PC-9 (cell line): ENCODE measurements at regions not wholly inside any gene's neighbourhood (a gene's known extent, or its start where the extent isn't known, plus 50 kb on each side); places are given as distances from the start of the nearest gene placed in this dataset.

Experiments
- BruUV-seq: library from RNA; stranded (reverse); fragments of 400-500 nt; replicated peaks from 2 replicates; lab custom pipeline; 2021; lab: Mats Ljungman, UMichigan
- CTCF ChIA-PET: fragments of 300-600 bp; sonication (Branson Sonifier 250); formaldehyde crosslinking; loops from one replicate; lab custom pipeline; 2022; ENCODE audit warnings: antibody characterized with exemption; lab: Charles Lee
- POLR2A ChIA-PET: fragments of 300-600 bp; sonication (Branson Sonifier 250); formaldehyde crosslinking; loops from one replicate; lab custom pipeline; 2022; ENCODE audit warnings: antibody characterized with exemption; ENCODE audit not compliant: unreplicated experiment; lab: Charles Lee
- DNase-seq, 2 experiments: peaks; one replicate each; pipeline versions ENCODE4 v3.0.0 to v3.0.0-alpha.2; 2015 to 2022; ENCODE audit warnings: mixed read lengths in 1 of 2
- H2AFZ ChIP-seq: fragments of 200-600 bp; sonication (generic); 2 replicates; pipeline ENCODE4 v1.8.1; 2017; ENCODE audit warnings: antibody characterized with exemption
- H3F3A ChIP-seq: fragments of 200-600 bp; sonication (generic); 2 replicates; pipeline ENCODE4 v1.8.1; 2017; ENCODE audit warnings: antibody characterized with exemption, mild to moderate bottlenecking, low read depth; ENCODE audit not compliant: insufficient read depth
- H3K27ac ChIP-seq: fragments of 200-600 bp; sonication (generic); 2 replicates; pipeline ENCODE4 v1.6.1; 2016; ENCODE audit warnings: mixed run types
- H3K27me3 ChIP-seq: fragments of 200-600 bp; sonication (generic); 2 replicates; pipeline ENCODE4 v1.6.1; 2016; ENCODE audit warnings: low read depth, mixed run types; ENCODE audit not compliant: insufficient read depth
- H3K36me3 ChIP-seq: fragments of 200-600 bp; sonication (generic); 2 replicates; pipeline ENCODE4 v1.6.1; 2016; ENCODE audit warnings: low read depth, mixed run types
- H3K4me1 ChIP-seq: fragments of 200-600 bp; sonication (generic); replicated peaks from 2 replicates; pipeline ENCODE4 v1.6.1; 2016; ENCODE audit warnings: mixed run types; ENCODE audit not compliant: insufficient read depth
- H3K4me2 ChIP-seq: fragments of 200-600 bp; sonication (generic); 2 replicates; pipeline ENCODE4 v1.6.1; 2017; ENCODE audit warnings: mixed run types
- H3K4me3 ChIP-seq: fragments of 200-600 bp; sonication (generic); 2 replicates; pipeline ENCODE4 v1.6.1; 2016; ENCODE audit warnings: mixed run types
- H3K79me2 ChIP-seq: fragments of 200-600 bp; sonication (generic); 2 replicates; pipeline ENCODE4 v1.6.1; 2017; ENCODE audit warnings: low read depth, mixed run types
- H3K9me2 ChIP-seq: fragments of 200-600 bp; sonication (generic); 2 replicates; pipeline ENCODE4 v1.8.1; 2017; ENCODE audit warnings: mild to moderate bottlenecking; ENCODE audit not compliant: insufficient read depth
- H3K9me3 ChIP-seq: fragments of 200-600 bp; sonication (generic); 2 replicates; pipeline ENCODE4 v1.8.1; 2016; ENCODE audit warnings: low read depth; ENCODE audit not compliant: insufficient read depth
- H4K20me1 ChIP-seq: fragments of 200-600 bp; sonication (generic); 2 replicates; pipeline ENCODE4 v1.8.1; 2017; ENCODE audit not compliant: insufficient read depth
- EZH2 ChIP-seq: fragments of 200-600 bp; sonication (generic); IDR thresholded peaks from 2 replicates; pipeline ENCODE4 v1.8.0; 2017; ENCODE audit warnings: antibody characterized with exemption, low read depth
- intact Hi-C: fragments of 100-400 bp; cut with micrococcal nuclease; formaldehyde crosslinking; loops from one replicate; pipeline ENCODE4 v1.10.0; 2022; ENCODE audit not compliant: unreplicated experiment
- TF ChIP-seq, protein P1 (sequence below): fragments of 200-600 bp; sonication (generic); conservative IDR thresholded peaks from 2 replicates; pipeline ENCODE4 v1.6.1; 2017; ENCODE audit warnings: mixed run types, antibody characterized with exemption, mild to moderate bottlenecking, moderate library complexity

DNA sequence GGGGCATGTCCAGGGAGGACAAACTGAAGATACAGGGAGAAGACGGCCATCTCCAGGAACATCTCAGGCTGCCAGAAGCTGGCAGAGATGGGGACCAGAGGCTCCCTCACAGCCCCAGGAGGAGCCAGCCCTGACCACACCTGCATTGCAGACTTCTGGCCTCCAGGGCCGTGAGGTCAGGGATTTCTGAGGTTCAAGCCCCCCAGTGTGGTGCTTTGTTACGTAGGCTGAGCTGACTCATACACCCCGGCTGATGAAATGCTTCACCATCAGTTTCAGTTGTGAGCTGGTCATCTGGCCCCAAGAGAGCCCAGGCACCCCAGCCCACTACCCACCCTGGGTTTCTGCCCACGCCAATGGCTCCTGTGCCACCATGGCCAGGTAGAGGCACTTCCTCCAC is 106.4 kb downstream of the SIK1 start:
- no peak for DNase-seq
- intact Hi-C loops, result no loop called here
- no peak overlapping the region for H3K27ac ChIP-seq
- no peaks in the 10 kb centered on the region for H4K20me1 ChIP-seq
- H3K27me3 ChIP-seq, result no peaks in the 10 kb centered on the region
- TF ChIP-seq, protein P1, sequence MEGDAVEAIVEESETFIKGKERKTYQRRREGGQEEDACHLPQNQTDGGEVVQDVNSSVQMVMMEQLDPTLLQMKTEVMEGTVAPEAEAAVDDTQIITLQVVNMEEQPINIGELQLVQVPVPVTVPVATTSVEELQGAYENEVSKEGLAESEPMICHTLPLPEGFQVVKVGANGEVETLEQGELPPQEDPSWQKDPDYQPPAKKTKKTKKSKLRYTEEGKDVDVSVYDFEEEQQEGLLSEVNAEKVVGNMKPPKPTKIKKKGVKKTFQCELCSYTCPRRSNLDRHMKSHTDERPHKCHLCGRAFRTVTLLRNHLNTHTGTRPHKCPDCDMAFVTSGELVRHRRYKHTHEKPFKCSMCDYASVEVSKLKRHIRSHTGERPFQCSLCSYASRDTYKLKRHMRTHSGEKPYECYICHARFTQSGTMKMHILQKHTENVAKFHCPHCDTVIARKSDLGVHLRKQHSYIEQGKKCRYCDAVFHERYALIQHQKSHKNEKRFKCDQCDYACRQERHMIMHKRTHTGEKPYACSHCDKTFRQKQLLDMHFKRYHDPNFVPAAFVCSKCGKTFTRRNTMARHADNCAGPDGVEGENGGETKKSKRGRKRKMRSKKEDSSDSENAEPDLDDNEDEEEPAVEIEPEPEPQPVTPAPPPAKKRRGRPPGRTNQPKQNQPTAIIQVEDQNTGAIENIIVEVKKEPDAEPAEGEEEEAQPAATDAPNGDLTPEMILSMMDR, result no peak
- TF ChIP-seq EZH2, result no peak
- H3K4me2 ChIP-seq, result no peak overlapping the region
- no peaks in the 10 kb centered on the region for H3K36me3 ChIP-seq
- ChIA-PET POLR2A (no interaction called here), CTCF (no interaction called here)
- BruUV-seq, result no TSS peak
- no peak overlapping the region for H2AFZ ChIP-seq
- H3K4me1 ChIP-seq, result peaks cover 13% of the 10 kb centered on the region
- H3K9me2 ChIP-seq, result no peaks in the 10 kb centered on the region
- no peaks in the 10 kb centered on the region for H3F3A ChIP-seq
- H3K4me3 ChIP-seq, result no peak overlapping the region
- no peaks in the 10 kb centered on the region for H3K79me2 ChIP-seq
- no peaks in the 10 kb centered on the region for H3K9me3 ChIP-seq

DNA sequence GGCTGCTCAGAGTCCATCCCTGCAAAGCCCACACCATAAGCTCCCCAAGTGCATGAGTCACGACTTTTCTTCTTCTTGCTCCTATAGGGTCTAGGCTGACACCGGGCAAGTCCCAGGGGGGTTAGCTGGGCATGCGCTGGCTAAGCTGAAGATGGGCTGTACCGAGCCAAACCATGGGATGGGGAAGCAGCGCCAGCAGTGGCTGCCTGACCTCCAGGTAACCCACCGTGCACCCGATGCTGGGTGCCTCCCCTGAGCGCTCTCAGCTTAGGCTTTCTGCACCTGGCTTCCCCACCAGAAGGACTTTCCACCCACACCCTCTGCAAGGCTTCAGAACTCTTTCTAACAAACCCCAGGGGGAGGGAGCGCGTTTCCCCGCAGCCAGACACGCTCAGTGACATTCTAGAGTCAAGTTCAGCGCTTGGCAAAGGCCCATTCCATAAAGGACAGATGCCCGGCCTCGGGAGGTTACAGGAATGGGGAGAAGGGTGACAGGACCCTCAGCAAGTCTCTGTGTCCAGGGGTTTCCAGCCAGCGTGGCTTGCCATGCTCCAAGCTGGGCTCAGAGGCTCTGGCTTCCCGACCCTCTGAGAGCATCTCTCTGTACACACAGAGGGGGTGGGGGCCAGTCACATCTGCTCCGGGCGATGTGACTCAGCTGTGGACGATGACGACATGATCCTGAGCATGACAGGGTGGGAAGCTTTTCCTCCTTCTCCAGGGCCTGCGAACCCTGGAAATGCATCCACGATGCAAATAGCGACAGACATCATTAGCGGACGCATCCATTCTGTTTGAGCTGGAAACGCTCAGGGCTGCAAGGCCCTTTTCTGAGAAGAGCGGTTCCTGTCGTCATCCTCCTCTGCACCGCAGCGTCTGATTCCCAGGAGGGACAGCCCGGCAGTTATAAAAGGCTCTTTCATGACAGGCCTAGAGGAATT is 107.8 kb downstream of the SIK1 start:
- H3K9me2 ChIP-seq, result no peaks in the 10 kb centered on the region
- H3K27me3 ChIP-seq, result no peaks in the 10 kb centered on the region
- H3K36me3 ChIP-seq, result no peaks in the 10 kb centered on the region
- no peak overlapping the region for H3K27ac ChIP-seq
- peak; percentile 44 to 45 for DNase-seq
- H3K4me1 ChIP-seq, result peaks cover 13% of the 10 kb centered on the region
- no peak overlapping the region for H2AFZ ChIP-seq
- intact Hi-C loops, result no loop called here
- no peaks in the 10 kb centered on the region for H3K79me2 ChIP-seq
- POLR2A ChIA-PET, result no interaction called here
- no TSS peak for BruUV-seq
- no peak overlapping the region for H3K4me3 ChIP-seq
- CTCF ChIA-PET, result no interaction called here
- peak overlapping the region; percentile 38 for H3K4me2 ChIP-seq
- no peaks in the 10 kb centered on the region for H4K20me1 ChIP-seq
- no peaks in the 10 kb centered on the region for H3K9me3 ChIP-seq
- no peaks in the 10 kb centered on the region for H3F3A ChIP-seq
- no peak for TF ChIP-seq EZH2
- TF ChIP-seq, protein P1, result no peak

DNA sequence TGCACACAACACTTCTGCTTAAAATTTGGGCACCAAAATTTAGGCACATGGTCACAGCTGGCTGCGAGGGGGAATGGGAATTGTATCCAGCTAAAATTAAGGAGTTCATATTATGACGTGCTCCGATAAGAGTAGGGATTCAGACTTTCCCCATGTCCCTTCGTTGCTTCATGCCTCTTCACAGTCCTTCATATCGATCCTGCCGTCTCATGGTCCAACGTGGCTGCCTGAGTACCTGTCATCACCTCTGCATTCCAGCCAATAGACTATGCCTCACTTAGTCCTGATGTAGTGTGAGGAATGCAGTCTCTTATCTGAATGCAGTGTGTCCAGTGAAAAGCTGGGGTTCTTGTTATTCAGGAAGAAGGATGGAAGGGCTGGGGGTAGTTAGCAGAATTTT is 108.6 kb downstream of the SIK1 start:
- H3K4me1 ChIP-seq, result peaks cover 13% of the 10 kb centered on the region
- H2AFZ ChIP-seq, result no peak overlapping the region
- POLR2A ChIA-PET, result no interaction called here
- no peaks in the 10 kb centered on the region for H3K79me2 ChIP-seq
- intact Hi-C loops, result no loop called here
- no peaks in the 10 kb centered on the region for H3K27me3 ChIP-seq
- H3K4me3 ChIP-seq, result no peak overlapping the region
- no peaks in the 10 kb centered on the region for H3K9me2 ChIP-seq
- H3K4me2 ChIP-seq, result 0 out of 2 replicates have a peak overlapping the region, but pooled peaks have one; percentile 38
- DNase-seq, result no peak
- H4K20me1 ChIP-seq, result no peaks in the 10 kb centered on the region
- no peaks in the 10 kb centered on the region for H3F3A ChIP-seq
- H3K9me3 ChIP-seq, result no peaks in the 10 kb centered on the region
- H3K36me3 ChIP-seq, result no peaks in the 10 kb centered on the region
- no peak for TF ChIP-seq EZH2
- TF ChIP-seq, protein P1, result no peak
- H3K27ac ChIP-seq, result no peak overlapping the region
- CTCF ChIA-PET, result no interaction called here
- no TSS peak for BruUV-seq
